ENCODE measurements at regions not wholly inside any gene's neighbourhood (a gene's known extent, or its start where the extent isn't known, plus 50 kb on each side); places are given as distances from the start of the nearest gene placed in this dataset.
"Not testable (repeated sequence)": the region's sequence is repeated elsewhere in the genome, so short reads cannot be mapped to it uniquely, and the experiment has no call there.

DNA sequence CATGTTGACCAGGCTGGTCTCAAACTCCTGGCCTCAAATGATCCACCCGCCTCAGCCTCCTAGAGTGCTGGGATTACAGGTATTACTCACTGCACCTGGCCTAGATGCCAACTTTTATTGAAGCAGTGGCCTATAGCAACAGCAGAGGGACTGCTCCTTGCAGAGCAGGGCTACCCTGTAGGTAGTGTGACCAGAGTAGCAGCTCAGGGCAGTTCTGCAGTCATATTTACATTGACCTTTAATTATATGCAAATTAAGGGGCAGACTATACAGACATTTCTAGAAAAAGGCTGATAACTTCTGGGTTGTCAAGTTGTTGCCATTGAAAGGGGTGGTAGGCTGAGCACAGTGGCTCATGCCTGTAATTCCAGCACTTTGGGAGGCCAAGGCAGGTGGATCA, 115.2 kb upstream of the PLEKHM1 start:
- not testable (repeated sequence) for TF ChIP-seq POLR2AphosphoS5, POLR2A (IDR thresholded peaks at IDR 0.05)
- TF ChIP-seq, protein P1, sequence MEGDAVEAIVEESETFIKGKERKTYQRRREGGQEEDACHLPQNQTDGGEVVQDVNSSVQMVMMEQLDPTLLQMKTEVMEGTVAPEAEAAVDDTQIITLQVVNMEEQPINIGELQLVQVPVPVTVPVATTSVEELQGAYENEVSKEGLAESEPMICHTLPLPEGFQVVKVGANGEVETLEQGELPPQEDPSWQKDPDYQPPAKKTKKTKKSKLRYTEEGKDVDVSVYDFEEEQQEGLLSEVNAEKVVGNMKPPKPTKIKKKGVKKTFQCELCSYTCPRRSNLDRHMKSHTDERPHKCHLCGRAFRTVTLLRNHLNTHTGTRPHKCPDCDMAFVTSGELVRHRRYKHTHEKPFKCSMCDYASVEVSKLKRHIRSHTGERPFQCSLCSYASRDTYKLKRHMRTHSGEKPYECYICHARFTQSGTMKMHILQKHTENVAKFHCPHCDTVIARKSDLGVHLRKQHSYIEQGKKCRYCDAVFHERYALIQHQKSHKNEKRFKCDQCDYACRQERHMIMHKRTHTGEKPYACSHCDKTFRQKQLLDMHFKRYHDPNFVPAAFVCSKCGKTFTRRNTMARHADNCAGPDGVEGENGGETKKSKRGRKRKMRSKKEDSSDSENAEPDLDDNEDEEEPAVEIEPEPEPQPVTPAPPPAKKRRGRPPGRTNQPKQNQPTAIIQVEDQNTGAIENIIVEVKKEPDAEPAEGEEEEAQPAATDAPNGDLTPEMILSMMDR (IDR thresholded peaks at IDR 0.05): not testable (repeated sequence)

Data from transverse colon (tissue), 4 donors.